ENCODE measurements at regions not wholly inside any gene's neighbourhood (a gene's known extent, or its start where the extent isn't known, plus 50 kb on each side); places are given as distances from the start of the nearest gene placed in this dataset.

DNA sequence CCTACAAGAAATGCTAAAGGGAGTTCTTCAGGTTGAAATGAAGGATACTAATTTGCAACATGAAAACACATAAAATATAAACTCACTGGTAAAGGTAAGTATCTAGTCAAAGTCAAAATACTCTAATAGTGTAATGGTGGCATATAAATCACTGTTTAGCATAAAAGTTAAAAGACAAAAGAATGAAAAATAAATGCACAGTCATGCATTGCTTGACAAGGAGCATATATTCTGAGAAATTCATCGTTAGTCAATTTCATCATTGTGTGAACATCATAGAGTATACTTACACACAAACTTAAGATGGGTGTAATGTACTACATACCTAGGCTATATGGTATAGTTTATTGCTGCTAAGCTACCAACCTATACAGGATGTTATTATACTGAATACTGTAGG, 194.4 kb upstream of the PDE5A start:
- TF ChIP-seq, protein P1, sequence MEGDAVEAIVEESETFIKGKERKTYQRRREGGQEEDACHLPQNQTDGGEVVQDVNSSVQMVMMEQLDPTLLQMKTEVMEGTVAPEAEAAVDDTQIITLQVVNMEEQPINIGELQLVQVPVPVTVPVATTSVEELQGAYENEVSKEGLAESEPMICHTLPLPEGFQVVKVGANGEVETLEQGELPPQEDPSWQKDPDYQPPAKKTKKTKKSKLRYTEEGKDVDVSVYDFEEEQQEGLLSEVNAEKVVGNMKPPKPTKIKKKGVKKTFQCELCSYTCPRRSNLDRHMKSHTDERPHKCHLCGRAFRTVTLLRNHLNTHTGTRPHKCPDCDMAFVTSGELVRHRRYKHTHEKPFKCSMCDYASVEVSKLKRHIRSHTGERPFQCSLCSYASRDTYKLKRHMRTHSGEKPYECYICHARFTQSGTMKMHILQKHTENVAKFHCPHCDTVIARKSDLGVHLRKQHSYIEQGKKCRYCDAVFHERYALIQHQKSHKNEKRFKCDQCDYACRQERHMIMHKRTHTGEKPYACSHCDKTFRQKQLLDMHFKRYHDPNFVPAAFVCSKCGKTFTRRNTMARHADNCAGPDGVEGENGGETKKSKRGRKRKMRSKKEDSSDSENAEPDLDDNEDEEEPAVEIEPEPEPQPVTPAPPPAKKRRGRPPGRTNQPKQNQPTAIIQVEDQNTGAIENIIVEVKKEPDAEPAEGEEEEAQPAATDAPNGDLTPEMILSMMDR (conservative IDR thresholded peaks at IDR 0.05 in 1 of 2, IDR thresholded peaks at IDR 0.05 in 1 of 2; ENCODE audit: low read depth in 1 of 2, low read length in 2 of 2) = no peak
- no peak for TF ChIP-seq EZH2 (IDR thresholded peaks at IDR 0.05; ENCODE audit: low read length, missing control alignments)

Data from fibroblast of lung (primary cell).